ENCODE measurements at regions not wholly inside any gene's neighbourhood (a gene's known extent, or its start where the extent isn't known, plus 50 kb on each side); places are given as distances from the start of the nearest gene placed in this dataset.

DNA sequence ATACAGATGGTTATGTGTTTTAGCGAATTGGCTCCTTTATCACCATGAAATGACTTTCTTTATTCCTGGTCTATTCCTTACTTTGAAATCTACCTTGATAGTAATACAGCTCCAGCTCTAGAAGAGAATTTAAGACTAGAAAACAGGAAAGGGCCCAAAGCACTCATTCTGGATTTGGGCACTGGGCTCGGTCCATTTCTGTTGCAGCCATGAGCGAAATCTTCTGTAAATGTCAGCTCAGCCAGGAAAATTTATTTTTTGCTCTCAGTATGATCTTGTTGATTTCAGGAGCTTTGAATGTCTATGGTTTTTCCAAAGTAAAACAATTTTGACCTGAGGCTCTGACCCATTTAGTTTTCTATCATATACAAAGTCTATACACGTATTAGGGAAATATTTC, 104.1 kb downstream of the DIRAS2 start:
- Histone ChIP-seq H3K9me3 (no peaks in the 10 kb centered on the region), H3K27me3 (peaks cover 9% of the 10 kb centered on the region), H3K36me3 (no peaks in the 10 kb centered on the region), H3K4me3 (no peak overlapping the region), H3K27ac (no peak overlapping the region), H3K4me1 (no peaks in the 10 kb centered on the region)
- in situ Hi-C loops (cut with MboI; ENCODE audit: low pct_ligation_motif_present in 1 of 4, low pct_unique_long_range_greater_than_20kb in 1 of 4, low sequenced_read_pairs in 3 of 4) = no loop called here
- 63 to 86% methylated on average over 1 to 4 of the region's 4 CpGs for WGBS, 2 donors (ENCODE audit: low coverage in 1 of 2)
- intact Hi-C loops (cut with DNase I; ENCODE audit: low total_unique reads) = no loop called here
- no peak for TF ChIP-seq POLR2A (IDR thresholded peaks at IDR 0.05)
- no peak for TF ChIP-seq EP300 (IDR thresholded peaks at IDR 0.05; ENCODE audit: low read depth)
- TF ChIP-seq, protein P1, sequence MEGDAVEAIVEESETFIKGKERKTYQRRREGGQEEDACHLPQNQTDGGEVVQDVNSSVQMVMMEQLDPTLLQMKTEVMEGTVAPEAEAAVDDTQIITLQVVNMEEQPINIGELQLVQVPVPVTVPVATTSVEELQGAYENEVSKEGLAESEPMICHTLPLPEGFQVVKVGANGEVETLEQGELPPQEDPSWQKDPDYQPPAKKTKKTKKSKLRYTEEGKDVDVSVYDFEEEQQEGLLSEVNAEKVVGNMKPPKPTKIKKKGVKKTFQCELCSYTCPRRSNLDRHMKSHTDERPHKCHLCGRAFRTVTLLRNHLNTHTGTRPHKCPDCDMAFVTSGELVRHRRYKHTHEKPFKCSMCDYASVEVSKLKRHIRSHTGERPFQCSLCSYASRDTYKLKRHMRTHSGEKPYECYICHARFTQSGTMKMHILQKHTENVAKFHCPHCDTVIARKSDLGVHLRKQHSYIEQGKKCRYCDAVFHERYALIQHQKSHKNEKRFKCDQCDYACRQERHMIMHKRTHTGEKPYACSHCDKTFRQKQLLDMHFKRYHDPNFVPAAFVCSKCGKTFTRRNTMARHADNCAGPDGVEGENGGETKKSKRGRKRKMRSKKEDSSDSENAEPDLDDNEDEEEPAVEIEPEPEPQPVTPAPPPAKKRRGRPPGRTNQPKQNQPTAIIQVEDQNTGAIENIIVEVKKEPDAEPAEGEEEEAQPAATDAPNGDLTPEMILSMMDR (IDR thresholded peaks at IDR 0.05) = no peak
- TF ChIP-seq POLR2AphosphoS5 (IDR thresholded peaks at IDR 0.05) = no peak
- no peak for DNase-seq

DNA sequence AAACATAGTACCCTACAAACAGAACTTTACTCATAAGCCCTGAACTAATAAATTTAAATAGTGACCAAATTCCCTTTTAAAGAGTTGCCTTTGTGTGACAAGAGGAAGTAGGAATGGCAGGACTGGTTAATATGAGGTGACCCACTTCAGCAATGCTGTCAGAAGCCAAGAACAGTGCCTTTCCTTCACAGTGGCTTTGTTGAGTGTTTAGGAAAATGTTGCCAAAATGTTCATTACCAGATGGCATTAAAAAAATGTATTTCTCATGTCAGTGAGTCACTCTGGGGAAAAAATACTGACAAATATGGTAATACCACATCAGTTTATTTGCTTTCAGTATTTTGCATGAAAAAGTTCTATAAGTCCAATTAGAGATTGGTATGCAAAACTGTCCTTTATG, 103.3 kb downstream of the DIRAS2 start:
- no peaks in the 10 kb centered on the region for H3K4me1 ChIP-seq
- DNase-seq = no peak
- no peaks in the 10 kb centered on the region for H3K9me3 ChIP-seq
- H3K36me3 ChIP-seq = no peaks in the 10 kb centered on the region
- intact Hi-C loops (cut with DNase I; ENCODE audit: low total_unique reads) (no loop called here), in situ Hi-C loops (cut with MboI; ENCODE audit: low pct_ligation_motif_present in 1 of 4, low pct_unique_long_range_greater_than_20kb in 1 of 4, low sequenced_read_pairs in 3 of 4) (no loop called here)
- H3K27me3 ChIP-seq = peaks cover 9% of the 10 kb centered on the region
- no peak for TF ChIP-seq EP300 (IDR thresholded peaks at IDR 0.05; ENCODE audit: low read depth)
- no peak for TF ChIP-seq POLR2A (IDR thresholded peaks at IDR 0.05)
- H3K27ac ChIP-seq = no peak overlapping the region
- no peak overlapping the region for H3K4me3 ChIP-seq

DNA sequence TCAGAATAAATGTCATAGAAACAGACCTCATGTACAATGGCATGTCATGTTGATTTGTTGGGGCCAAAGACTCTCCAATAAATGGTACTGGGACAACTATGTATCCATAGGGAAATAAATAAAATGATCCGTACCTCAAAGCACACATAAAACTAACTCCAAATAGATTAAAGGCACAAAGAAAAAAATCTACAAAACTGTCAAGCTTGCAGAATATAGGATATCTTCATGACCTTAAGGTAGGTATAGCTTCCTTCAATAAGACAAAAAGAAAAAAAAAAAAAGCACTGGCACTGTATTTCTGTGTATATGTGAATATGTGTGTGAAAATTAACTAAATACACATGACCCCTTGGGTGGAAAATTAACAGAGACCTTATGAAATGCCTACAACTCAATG, 101.9 kb downstream of the DIRAS2 start:
- Histone ChIP-seq H3K36me3 (no peaks in the 10 kb centered on the region), H3K9me3 (no peaks in the 10 kb centered on the region), H3K4me3 (no peak overlapping the region), H3K27me3 (no peaks in the 10 kb centered on the region), H3K27ac (no peak overlapping the region), H3K4me1 (no peaks in the 10 kb centered on the region)
- in situ Hi-C loops (cut with MboI; ENCODE audit: low pct_ligation_motif_present in 1 of 4, low pct_unique_long_range_greater_than_20kb in 1 of 4, low sequenced_read_pairs in 3 of 4) (no loop called here), intact Hi-C loops (cut with DNase I; ENCODE audit: low total_unique reads) (no loop called here)
- 49 to 83% methylated on average over 1 of the region's 1 CpG for WGBS, 2 donors (ENCODE audit: low coverage in 1 of 2)
- no peak for DNase-seq
- TF ChIP-seq, protein P1 (IDR thresholded peaks at IDR 0.05) = no peak
- TF ChIP-seq EP300 (IDR thresholded peaks at IDR 0.05; ENCODE audit: low read depth) (no peak), POLR2AphosphoS5 (IDR thresholded peaks at IDR 0.05) (no peak), POLR2A (IDR thresholded peaks at IDR 0.05) (no peak)

DNA sequence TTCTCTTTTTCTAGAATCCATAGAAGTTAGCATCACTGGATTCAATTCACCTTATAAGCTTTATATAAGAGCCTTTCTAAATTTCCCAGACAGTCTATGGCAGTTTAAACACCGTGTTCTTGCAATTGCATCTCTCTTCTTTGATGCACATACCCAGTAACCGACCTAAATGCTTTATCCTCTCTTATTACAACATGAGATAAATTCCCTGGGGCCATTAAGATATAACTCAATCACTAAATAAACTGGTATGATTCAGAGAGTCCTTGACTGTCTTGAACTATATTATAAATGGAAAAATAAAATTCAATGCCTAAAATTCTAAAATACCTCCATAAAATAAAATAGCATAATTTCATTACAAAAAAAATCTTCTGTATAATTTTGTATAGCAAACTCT, 98.1 kb downstream of the DIRAS2 start:
- Histone ChIP-seq H3K36me3 (no peaks in the 10 kb centered on the region), H3K9me3 (no peaks in the 10 kb centered on the region), H3K4me3 (no peak overlapping the region), H3K4me1 (peaks cover 0 to 4% (median 0%) of the 10 kb centered on the region in 4 donors), H3K27ac (no peak overlapping the region), H3K27me3 (no peaks in the 10 kb centered on the region)
- no peak for TF ChIP-seq POLR2A (IDR thresholded peaks at IDR 0.05)
- TF ChIP-seq POLR2AphosphoS5 (IDR thresholded peaks at IDR 0.05) = no peak
- TF ChIP-seq EP300 (IDR thresholded peaks at IDR 0.05; ENCODE audit: low read depth) = no peak
- TF ChIP-seq, protein P1 (IDR thresholded peaks at IDR 0.05) = no peak
- intact Hi-C loops (cut with DNase I; ENCODE audit: low total_unique reads) (no loop called here), in situ Hi-C loops (cut with MboI; ENCODE audit: low pct_ligation_motif_present in 1 of 4, low pct_unique_long_range_greater_than_20kb in 1 of 4, low sequenced_read_pairs in 3 of 4) (no loop called here)
- 74 to 85% methylated on average over 2 of the region's 2 CpGs for WGBS, 2 donors (ENCODE audit: low coverage in 1 of 2)
- DNase-seq = no peak

DNA sequence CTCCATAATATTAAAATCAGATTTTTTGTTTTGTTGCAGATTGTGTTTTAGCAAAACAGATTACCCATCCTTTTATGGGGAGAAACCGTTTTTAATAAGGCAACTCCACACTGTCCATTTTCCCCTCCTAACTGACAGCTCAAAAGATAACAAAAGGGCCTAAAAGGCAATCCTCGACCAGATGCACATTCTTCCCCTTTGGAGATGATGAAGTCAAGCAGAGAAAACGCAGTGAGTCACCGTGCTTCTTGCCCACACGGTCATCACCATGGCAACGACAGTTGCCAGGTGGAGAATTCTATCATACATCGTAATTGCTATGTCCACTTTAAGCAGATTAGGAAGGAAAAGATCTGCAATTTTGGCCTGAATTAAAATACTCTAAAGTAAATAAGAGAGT, 96.4 kb downstream of the DIRAS2 start:
- in situ Hi-C loops (cut with MboI; ENCODE audit: low pct_ligation_motif_present in 1 of 4, low pct_unique_long_range_greater_than_20kb in 1 of 4, low sequenced_read_pairs in 3 of 4) = no loop called here
- Histone ChIP-seq H3K27ac (no peak overlapping the region), H3K36me3 (no peaks in the 10 kb centered on the region), H3K4me1 (peaks cover 0 to 4% (median 0%) of the 10 kb centered on the region in 4 donors), H3K27me3 (no peaks in the 10 kb centered on the region), H3K4me3 (no peak overlapping the region), H3K9me3 (no peaks in the 10 kb centered on the region)
- no peak for TF ChIP-seq EP300 (IDR thresholded peaks at IDR 0.05; ENCODE audit: low read depth)
- WGBS, 2 donors (ENCODE audit: low coverage in 1 of 2) = 13 to 24% methylated on average over 6 to 7 of the region's 7 CpGs
- intact Hi-C loops (cut with DNase I; ENCODE audit: low total_unique reads) = no loop called here
- no peak for DNase-seq
